Gastrocnemius medialis (tissue), 4 donors: ENCODE measurements at regions not wholly inside any gene's neighbourhood (a gene's known extent, or its start where the extent isn't known, plus 50 kb on each side); places are given as distances from the start of the nearest gene placed in this dataset.

Experiments
- POLR2A ChIP-seq, 2 donors: fragments of 450-650 bp; IDR thresholded peaks; one replicate each; pipeline ENCODE4 v1.6.1; 2017; ENCODE audit warnings: antibody characterized with exemption in 2 of 2, mild to moderate bottlenecking in 2 of 2, moderate library complexity in 2 of 2
- TF ChIP-seq, protein P1 (sequence below), 5 experiments: fragments of 450-650 bp in 3 of 5; fragments of 200-600 bp in 2 of 5; sonication (generic) in 2 of 5; IDR thresholded peaks in 4 of 5; conservative IDR thresholded peaks in 1 of 5; 1 replicate in 4 of 5; 2 replicates in 1 of 5; pipeline ENCODE4 v1.5.1; 2016 to 2019; ENCODE audit warnings: antibody characterized with exemption in 5 of 5, mild to moderate bottlenecking in 3 of 5, moderate library complexity in 3 of 5

DNA sequence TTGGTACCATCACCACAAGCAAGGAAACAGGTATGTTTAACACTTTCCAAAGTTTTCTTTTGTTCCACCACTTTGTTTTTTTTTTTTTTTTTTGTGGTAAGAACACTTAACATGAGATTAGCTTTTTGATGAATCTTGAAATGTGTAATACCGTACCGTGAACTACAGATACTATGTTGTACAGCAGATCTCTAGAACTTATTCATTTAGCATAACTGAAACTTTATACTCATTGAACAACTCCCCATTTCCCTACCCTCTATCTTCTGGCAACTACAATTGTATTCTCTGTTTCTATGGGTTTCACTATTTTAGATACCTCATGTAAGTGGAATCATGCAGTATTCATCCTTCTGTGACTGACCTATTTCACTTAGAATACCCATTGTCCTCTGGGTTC lies 162.7 kb upstream of the ITGB1 start:
- TF ChIP-seq, protein P1, sequence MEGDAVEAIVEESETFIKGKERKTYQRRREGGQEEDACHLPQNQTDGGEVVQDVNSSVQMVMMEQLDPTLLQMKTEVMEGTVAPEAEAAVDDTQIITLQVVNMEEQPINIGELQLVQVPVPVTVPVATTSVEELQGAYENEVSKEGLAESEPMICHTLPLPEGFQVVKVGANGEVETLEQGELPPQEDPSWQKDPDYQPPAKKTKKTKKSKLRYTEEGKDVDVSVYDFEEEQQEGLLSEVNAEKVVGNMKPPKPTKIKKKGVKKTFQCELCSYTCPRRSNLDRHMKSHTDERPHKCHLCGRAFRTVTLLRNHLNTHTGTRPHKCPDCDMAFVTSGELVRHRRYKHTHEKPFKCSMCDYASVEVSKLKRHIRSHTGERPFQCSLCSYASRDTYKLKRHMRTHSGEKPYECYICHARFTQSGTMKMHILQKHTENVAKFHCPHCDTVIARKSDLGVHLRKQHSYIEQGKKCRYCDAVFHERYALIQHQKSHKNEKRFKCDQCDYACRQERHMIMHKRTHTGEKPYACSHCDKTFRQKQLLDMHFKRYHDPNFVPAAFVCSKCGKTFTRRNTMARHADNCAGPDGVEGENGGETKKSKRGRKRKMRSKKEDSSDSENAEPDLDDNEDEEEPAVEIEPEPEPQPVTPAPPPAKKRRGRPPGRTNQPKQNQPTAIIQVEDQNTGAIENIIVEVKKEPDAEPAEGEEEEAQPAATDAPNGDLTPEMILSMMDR (IDR thresholded peaks at IDR 0.05 in 4 of 5, conservative IDR thresholded peaks at IDR 0.05 in 1 of 5): no peak
- TF ChIP-seq POLR2A (IDR thresholded peaks at IDR 0.05): no peak
